ENCODE measurements at regions not wholly inside any gene's neighbourhood (a gene's known extent, or its start where the extent isn't known, plus 50 kb on each side); places are given as distances from the start of the nearest gene placed in this dataset.
A peak's percentile ranks its signal among the peaks of the same experiment; 100 is the strongest.

GRCh38 chr6:40937491-40937890 is 101.5 kb downstream of the UNC5CL start:
- no peak for DNase-seq (ENCODE audit: low spot score)

DNA sequence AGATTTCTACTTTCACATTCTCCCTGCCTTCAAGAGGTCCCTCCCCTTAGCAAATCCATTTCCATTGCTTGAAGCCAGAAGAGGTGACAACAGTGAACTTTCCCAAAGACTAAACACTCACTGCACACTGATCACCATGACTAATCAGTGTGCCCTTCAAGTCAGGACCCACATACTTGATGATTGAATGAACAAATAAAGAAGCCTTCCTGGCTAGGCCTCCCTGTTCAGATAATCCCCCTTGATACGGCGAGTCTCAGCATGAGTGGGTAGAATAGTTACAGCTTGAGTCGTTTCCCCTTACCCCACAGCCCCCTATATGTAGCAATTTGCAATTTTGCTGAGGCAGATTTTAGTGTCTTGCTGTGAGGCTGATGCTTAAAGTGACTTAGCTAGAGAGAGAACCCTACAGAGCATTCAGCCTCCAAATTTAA is 102.2 kb downstream of the UNC5CL start:
- DNase-seq (ENCODE audit: low spot score): no peak

DNA sequence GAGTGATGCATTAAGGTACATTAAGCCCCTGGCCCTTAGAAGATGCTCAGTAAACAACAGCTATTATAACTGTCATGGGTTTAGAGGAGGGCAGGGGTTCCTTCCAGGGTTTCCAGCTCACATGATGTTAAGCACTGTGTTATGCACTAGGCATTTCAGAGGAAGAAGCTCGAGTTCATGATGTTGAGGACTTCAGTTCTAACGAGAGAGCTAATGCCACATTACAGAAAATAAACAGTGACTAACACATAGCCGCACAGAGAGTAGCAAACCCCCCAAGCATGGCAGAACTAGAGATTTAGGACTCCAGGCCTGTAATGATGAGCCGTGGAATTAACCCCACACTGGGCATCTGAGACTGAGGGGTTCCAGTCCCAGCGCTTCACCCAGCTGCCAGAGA is 105.2 kb downstream of the UNC5CL start:
- no peak for DNase-seq (ENCODE audit: low spot score)

DNA sequence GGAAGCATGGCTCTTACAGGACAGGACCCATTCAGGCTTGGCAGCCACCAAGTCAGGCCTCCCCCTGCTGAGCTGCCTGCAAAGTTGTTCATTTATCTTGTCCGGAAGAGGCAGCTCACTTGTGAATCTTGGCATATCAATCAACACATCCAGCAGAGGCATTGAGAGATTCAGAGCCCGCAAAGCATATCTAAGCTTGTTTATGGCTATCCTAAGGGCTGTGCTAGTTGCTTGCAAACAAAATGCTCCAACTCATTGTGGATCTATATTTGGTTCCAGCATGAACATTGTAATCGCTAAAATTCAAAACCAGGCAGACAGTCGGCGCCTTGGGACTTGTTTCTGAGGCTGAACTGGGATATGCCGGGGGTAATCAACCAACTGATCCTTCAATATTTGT is 106.1 kb downstream of the UNC5CL start:
- no peak for DNase-seq (ENCODE audit: low spot score)

DNA sequence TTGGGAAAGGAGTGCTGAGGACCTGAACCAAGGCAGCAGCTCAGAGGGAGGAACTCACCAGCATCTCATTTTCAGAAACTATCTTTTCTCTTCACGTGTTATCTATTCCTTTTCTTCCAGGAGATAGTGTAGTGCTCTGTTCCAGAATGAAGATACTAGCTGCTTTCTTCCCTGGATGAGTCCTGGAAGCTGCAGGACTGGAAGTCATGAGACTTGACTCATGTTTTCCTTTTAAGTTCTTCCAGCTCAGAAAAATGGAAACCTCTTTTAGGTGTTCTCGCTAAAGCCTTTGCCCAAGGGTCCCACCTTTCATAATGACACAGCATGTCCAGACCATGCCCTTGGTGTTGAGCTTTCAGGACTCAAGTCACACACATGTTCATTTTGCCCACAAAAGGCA is 106.7 kb downstream of the UNC5CL start:
- DNase-seq (ENCODE audit: low spot score): no peak

DNA sequence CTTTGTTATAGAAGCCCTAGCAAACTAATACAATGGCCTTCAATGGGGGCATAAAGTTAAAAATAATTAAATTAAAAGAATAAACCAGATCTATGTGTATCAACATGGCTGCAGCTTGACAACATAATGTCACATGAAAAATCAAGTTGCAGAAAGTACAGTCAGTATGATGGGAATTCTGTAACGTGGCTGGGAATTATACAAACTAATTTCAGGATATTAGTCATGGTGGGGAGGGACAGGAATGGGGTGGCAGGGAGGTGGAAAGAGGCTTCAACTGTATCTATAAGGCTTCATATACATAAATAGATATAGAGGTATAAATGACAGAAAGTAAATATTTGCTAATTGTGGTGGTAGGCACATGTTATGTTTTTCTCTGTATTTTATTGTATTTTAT is 107.1 kb downstream of the UNC5CL start:
- DNase-seq (ENCODE audit: low spot score): no peak

DNA sequence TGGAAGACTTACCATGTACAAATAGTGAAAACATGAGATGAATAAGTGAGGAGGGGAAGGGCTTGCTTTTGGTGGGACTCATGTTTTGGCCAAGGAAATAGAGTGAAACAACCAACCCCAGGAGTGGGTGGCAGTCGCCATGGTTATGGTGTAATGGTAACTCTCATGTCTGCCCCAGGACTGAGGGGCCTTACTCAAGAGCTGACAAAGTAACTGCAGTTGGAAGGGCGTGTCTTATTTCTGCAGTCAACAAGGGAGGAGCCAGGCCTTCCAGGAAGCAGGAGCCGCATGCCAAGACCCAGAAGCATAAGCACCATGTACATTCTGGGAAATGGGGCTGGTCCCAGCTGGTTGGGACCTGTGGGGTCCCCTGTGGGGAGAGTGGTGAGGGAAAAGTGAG is 108.5 kb downstream of the UNC5CL start:
- no peak for DNase-seq (ENCODE audit: low spot score)

- DNase-seq (ENCODE audit: low spot score): no peak
Observed at GRCh38 chr6:40930045-40930444, 109.0 kb downstream of the UNC5CL start.

DNA sequence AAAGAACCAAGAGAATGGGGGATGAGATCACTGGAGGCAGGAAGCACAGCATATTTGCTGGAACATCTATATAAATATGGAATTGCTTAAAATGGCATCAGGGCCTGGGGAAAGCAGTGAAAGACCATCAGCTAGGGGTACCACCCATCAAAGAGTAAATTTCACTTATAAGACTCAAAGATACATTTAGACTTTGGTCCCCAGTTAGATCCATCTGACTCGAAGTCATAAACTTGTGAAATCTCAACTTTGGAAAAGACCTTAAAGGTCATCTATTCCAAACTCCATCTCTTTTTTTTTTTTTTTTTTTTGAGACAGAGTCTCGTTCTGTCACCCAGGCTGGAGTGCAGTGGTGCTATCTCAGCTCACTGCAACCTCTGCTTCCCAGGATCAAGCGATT is 109.8 kb downstream of the UNC5CL start:
- DNase-seq (ENCODE audit: low spot score): no peak

DNA sequence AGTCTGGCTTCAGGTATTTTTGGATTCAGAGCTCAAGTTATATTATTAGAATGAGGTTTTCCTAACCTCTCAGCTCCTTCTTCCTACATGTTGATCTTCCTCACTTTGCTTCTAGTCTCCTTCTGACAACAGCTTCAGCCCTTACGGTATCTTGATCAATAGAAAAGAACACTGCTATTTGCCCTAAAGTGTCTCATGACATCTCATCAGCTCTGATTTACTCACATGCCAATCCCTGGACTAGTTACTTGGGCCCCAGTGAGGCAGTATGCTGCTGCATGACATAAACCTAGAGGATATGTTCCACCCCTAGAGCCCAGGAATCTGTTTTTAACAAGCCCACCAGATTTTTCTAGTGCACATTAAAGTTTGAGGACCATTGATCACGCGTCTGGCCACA is 110.3 kb downstream of the UNC5CL start:
- DNase-seq (ENCODE audit: low spot score): no peak

- DNase-seq (ENCODE audit: low spot score): no peak
Observed at GRCh38 chr6:40928307-40928706, 110.7 kb downstream of the UNC5CL start.

- DNase-seq (ENCODE audit: low spot score): no peak
Observed at GRCh38 chr6:40925341-40925740, 113.7 kb downstream of the UNC5CL start.

- DNase-seq (ENCODE audit: low spot score): no peak
Observed at GRCh38 chr6:40924839-40925238, 114.2 kb downstream of the UNC5CL start.

- no peak for DNase-seq (ENCODE audit: low spot score)
Observed at GRCh38 chr6:40923880-40924279, 115.1 kb downstream of the UNC5CL start.

DNA sequence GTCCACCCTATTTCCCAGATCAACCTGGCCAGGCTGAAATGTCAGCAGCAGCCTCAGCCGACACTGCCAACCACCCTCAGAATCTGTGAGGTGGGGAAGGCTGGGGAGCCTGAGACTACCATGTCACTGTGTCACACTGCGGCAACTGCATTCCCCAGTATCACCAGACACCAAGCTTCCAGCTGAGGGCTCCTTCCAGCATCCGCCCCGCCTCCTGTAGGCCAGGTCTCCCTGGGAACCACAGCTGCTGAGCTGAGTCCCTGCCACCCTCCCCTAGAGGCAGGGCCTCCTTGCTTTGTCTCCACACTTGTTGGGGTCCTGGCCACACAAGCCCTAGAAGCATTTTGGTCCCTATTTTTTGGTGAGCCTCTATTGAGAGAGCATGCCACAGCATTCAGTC is 115.7 kb downstream of the UNC5CL start:
- DNase-seq (ENCODE audit: low spot score): no peak

DNA sequence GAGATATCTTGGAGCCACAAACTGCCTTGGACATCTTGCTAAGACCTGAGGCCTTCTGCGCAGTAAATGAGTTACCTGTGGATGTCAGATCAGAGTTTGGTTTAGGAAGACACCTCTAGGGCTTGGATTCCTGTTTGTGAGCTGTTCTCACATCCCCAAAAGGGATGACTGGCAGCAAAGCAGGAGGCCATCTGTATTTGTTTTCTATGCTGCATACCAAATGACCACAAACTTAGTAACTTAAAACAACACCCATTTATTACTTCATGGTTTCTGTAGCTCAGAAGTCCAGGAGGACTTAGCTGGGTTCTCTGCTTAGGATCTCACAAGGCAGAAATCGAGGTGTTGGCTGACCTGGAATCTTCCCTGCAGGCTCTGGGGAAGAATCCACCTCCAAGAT is 116.7 kb downstream of the UNC5CL start:
- DNase-seq (ENCODE audit: low spot score): no peak

- DNase-seq (ENCODE audit: low spot score): no peak
Observed at GRCh38 chr6:40918040-40918651, 120.9 kb downstream of the UNC5CL start.

DNA sequence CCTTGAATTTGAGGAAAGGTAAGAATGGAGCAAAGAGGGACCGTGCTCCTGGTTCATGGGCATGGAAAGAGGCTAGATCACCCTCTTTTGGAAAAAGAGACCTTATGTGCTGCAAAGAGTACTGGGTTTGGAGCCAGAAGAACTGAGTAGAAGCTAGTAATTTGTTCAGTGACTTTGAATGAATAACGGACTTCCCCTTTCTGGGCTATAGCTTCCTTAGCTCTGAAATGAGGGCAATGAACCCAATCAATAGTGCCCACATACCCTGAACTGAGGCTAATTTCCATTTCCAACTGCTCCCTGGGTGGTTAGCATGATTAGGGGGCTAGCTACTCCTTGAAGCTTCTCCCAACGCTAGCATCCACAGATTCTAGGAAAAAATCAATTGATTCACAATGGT is 121.4 kb downstream of the UNC5CL start:
- no peak for DNase-seq (ENCODE audit: low spot score)

DNA sequence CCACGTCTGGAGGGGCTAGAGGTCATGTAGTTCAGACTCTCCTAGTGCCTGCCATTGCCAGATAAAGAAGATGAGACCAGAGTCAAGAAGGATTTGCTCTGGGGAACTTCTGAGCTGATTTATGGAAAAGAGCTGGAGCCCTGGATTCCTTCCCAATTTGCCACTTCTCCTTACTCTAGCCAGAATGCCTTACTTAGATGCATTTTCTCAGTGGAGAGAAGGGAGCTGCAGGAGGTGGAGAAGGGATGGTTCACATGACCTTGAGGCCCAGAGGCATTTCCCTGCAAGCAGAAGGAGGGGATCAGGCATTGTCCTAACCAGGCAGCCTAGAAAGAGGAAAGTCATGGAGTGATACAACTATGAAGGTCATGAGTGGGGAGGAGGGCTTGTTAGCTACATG is 122.2 kb downstream of the UNC5CL start:
- no peak for DNase-seq (ENCODE audit: low spot score)

DNA sequence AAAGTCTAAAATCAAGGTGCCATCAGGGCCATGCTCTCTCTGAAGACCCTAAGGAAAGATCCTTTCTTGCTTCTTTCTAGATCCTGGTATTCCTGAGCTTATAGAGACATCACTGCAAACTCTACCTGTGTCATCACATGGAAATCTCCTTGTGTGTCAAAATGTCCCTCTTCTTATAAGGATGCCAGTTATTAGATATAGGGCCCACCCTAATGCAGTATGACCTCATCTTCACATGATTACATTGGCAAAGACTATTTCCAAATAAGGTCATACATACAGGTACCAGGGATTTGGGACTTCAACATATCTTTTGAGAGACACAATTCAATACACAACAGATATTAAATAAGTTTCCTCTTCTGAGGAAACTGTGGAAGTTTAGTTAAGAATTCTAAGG is 123.9 kb downstream of the UNC5CL start:
- DNase-seq (ENCODE audit: low spot score): no peak

GRCh38 chr6:40914005-40914404 is 125.0 kb downstream of the UNC5CL start:
- DNase-seq (ENCODE audit: low spot score): no peak

DNA sequence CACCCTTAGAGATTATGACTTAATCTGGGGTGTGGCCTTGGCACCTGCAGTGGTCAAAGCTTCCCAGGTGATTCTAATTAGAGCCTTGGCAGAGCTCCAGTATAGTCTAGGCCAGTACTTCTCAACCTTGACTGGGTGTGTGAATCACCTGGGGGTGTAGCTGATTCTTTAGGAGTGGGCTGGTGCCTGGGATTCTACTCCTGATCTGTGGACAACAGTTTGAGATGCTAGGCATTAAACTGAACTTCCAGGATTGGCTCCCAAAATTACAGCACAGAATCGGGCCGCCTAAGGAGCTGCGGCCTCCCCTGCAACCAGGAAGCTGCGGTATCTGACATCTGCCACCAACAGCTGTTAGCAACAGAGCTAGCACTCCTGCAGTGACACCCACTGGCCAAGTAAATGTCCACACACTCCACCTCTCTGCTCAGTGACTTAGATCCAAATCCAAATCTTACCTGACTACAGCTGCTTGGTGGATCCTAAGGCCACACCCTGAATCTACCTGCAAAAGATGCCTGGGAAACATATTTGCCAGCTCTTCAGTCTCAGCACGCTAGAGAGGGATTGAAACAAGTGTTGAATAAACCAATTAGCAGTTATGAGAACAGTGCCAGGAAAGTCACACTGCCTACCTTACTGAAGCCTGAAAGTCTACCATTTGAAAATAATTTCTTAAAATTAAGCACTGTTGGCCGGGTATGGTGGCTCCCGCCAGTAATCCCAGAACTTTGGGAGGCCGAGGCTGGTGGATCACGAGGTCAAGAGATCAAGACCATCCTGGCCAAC is 126.7 kb downstream of the UNC5CL start:
- peak; percentile 13 for DNase-seq (ENCODE audit: low spot score)

DNA sequence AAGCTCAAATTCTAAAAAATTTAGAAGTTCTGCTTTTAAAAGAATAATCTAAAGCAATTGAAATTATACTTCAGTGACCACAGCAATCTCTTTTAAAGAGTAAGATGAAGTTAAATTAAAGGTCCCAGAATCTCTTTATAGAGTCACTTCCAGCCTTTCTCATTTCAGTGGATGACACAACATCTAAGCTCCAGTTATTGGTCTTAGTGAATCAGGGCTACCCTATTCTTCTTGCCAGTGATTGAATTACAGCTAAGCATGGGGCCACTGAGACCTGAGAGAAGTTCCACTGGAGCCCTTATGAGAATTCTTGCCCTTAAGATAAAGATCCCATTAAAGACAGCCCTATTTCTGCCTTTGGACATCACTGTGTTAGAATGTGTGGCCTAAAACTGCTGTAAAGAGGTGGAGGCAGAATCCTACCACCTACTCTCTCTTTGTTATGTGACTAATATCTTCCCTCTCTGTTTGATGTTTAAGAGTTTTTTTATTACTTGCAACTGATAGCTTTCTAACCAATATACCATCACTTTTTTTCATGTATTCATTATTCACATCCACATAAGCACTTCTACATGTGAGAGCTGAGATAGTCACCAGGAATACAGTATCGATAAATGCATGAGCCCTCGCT is 128.6 kb downstream of the UNC5CL start:
- no peak for DNase-seq (ENCODE audit: low spot score)

All from globus pallidus (tissue), 1 donor.